Mucosa of descending colon (tissue), 3 donors: ENCODE measurements at regions not wholly inside any gene's neighbourhood (a gene's known extent, or its start where the extent isn't known, plus 50 kb on each side); places are given as distances from the start of the nearest gene placed in this dataset.

Experiments used
- ATAC-seq: fragments of 200-7000 bp; cut with Tn5 transposase; one replicate; pipeline ENCODE4 v1.9.1; 2020; ENCODE audit warnings: mild to moderate bottlenecking, moderate library complexity
- DNase-seq, 3 donors: peaks; one replicate each; pipeline ENCODE4 v3.0.0-alpha.2; 2020
- H3K36me3 ChIP-seq: fragments of 200-600 bp; one replicate; pipeline ENCODE4 v1.8.0; 2021; ENCODE audit warnings: low read depth, mild to moderate bottlenecking
- H3K4me1 ChIP-seq: fragments of 200-600 bp; one replicate; pipeline ENCODE4 v1.8.0; 2021; ENCODE audit warnings: low read depth, mild to moderate bottlenecking
- H3K4me3 ChIP-seq: fragments of 200-600 bp; one replicate; pipeline ENCODE4 v1.8.0; 2021; ENCODE audit warnings: mild to moderate bottlenecking
- H3K9me3 ChIP-seq: fragments of 200-600 bp; one replicate; pipeline ENCODE4 v1.8.0; 2021; ENCODE audit warnings: mild to moderate bottlenecking
- intact Hi-C, 2 donors: fragments of 100-400 bp; cut with DNase I in 1 of 2; cut with micrococcal nuclease in 1 of 2; formaldehyde crosslinking; loops; one replicate each; pipeline versions ENCODE4 v1.11.0 to v1.11.1; 2022; cut with DNase I, micrococcal nuclease
- TF ChIP-seq, protein P1 (sequence below): fragments of 200-600 bp; IDR thresholded peaks from one replicate; pipeline ENCODE4 v1.8.0; 2022; ENCODE audit warnings: antibody characterized with exemption, mild to moderate bottlenecking
- donor health status: DM: no; HTN: no; CAD: no; lungs with moderate emphysema.
- donor health status: DM: no; HTN: no; CAD: no.
- donor health status: DM: no; HTN: yes; CAD: no.

DNA sequence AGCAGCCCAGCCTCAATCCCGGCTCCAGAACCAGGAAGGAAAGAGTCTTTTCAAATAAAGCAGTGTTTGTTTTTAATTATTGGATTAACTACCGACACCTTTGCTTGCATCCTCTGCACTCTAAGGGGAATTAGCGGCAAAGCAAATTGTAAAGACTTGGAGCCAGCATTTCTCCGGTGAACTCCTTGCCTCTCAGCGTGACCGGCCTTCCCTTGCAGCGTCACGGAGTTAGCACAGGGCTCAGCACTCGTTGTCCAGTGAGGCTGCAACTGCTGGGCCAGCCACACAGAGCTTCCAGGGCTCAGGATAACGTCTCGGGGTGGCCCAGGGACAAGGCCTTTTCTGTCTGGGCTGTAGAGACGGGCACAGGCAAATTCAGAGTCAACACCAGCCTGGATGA, 180.6 kb downstream of the OLFM1 start:
- TF ChIP-seq, protein P1, sequence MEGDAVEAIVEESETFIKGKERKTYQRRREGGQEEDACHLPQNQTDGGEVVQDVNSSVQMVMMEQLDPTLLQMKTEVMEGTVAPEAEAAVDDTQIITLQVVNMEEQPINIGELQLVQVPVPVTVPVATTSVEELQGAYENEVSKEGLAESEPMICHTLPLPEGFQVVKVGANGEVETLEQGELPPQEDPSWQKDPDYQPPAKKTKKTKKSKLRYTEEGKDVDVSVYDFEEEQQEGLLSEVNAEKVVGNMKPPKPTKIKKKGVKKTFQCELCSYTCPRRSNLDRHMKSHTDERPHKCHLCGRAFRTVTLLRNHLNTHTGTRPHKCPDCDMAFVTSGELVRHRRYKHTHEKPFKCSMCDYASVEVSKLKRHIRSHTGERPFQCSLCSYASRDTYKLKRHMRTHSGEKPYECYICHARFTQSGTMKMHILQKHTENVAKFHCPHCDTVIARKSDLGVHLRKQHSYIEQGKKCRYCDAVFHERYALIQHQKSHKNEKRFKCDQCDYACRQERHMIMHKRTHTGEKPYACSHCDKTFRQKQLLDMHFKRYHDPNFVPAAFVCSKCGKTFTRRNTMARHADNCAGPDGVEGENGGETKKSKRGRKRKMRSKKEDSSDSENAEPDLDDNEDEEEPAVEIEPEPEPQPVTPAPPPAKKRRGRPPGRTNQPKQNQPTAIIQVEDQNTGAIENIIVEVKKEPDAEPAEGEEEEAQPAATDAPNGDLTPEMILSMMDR = no peak
- DNase-seq (no peak), ATAC-seq (no peak)
- Histone ChIP-seq H3K4me1 (no peaks in the 10 kb centered on the region), H3K9me3 (no peaks in the 10 kb centered on the region), H3K4me3 (no peak overlapping the region), H3K36me3 (no peaks in the 10 kb centered on the region)
- intact Hi-C loops = no loop called here

DNA sequence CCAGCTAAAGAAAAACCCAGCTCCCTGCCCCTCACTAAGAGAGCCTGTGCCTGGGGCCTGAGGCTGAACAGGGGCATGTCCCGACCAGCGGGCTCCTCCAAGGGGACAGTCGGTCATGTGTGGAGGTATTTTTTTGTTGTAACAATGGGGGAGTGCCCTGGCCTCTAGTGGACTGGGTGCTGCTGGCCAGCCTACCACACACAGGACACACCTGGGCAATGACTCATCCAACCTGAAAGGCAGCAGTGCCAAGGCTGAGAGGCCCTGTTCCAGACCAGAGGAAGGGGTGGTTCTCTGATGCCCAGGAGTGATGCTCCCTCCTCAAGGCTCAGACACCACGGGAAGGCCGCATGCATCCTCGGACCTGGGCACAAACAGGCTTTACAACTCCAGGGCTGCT, 181.5 kb downstream of the OLFM1 start:
- DNase-seq (no peak), ATAC-seq (no peak)
- H3K36me3 ChIP-seq = no peaks in the 10 kb centered on the region
- no peaks in the 10 kb centered on the region for H3K9me3 ChIP-seq
- intact Hi-C loops = no loop called here
- no peaks in the 10 kb centered on the region for H3K4me1 ChIP-seq
- TF ChIP-seq, protein P1 = no peak
- H3K4me3 ChIP-seq = no peak overlapping the region

DNA sequence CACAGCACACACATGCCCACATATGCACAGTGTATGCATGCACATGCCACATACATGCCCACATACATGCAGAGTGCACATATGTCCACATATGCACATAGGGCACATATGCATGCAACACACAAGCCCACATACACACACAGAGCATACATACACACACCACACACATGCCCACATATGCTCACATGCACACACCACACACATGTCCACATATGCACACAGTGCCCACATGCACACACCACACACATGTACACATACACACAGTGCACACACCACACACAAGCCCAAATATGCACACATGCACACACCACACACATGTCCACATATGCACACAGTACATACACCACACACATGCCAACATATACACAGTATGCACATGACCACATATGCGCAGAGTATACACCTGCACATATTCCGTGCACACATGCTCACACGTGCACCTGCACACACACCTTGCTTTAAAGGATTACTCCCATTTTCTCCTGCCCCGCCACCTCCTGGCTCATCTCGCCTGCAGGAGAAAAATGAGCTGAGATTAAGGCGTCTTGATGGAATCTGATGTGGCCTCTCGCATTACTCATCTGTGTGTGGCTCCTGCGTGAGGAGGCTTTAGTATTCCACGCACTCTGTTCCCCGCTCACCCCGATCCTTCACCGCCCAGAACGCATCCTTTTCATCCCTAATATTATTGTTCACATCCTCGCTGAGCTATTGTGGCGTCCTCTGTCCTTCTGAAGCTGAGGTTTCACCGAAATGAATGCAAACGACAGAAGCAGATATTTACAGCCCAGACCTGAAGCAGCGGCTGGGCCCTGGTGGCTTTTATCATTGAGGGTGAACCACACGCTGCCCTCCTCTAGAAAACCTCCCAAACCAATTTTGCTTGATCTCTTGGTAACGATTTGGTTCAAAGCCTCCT, 182.7 kb downstream of the OLFM1 start:
- H3K4me1 ChIP-seq = no peaks in the 10 kb centered on the region
- ATAC-seq (no peak), DNase-seq (no peak)
- no peaks in the 10 kb centered on the region for H3K9me3 ChIP-seq
- no peaks in the 10 kb centered on the region for H3K36me3 ChIP-seq
- intact Hi-C loops = no loop called here
- no peak overlapping the region for H3K4me3 ChIP-seq
- TF ChIP-seq, protein P1 = no peak

DNA sequence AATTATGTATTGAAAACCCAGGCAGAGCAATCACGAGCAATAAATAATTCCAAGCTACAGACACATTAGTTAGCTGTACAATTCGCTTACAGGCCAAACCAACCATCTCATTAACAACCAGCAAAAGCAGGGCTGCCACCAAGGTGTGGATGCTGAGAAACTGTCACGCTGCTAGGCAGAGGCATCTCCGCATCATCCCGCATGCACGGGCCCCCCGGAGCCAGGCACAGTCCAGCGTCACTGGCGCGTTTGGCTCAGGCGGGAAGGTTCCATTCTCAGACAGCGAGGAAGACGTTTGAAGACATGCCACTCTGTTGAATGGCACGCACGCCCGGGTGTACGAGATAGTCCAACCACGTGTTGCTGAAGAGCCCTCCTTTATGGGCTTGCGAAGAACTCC, 184.0 kb downstream of the OLFM1 start:
- H3K9me3 ChIP-seq = no peaks in the 10 kb centered on the region
- ATAC-seq = no peak
- no peak for DNase-seq
- no peak overlapping the region for H3K4me3 ChIP-seq
- TF ChIP-seq, protein P1 = no peak
- no peaks in the 10 kb centered on the region for H3K4me1 ChIP-seq
- intact Hi-C loops = no loop called here
- no peaks in the 10 kb centered on the region for H3K36me3 ChIP-seq

DNA sequence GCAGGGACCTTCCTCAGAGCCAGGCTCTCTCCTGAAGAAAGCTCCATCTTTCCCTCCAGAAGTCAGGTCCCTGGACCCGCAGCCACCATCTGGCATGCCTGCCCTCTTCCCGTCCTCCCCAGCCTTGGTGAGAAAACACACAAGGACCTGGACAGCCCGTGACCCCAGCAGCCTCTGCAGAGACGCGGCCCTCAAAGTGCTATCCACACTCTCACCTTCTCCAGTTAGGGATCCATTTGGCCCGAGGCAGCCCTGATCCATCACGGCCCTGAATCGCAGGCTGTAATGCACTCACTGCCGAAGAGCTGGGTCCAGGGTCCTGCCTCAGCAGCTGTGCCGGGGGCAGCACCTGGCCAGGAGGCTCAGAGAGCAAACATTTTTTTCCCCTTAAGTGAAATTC, 185.1 kb downstream of the OLFM1 start:
- no peak overlapping the region for H3K4me3 ChIP-seq
- no peaks in the 10 kb centered on the region for H3K36me3 ChIP-seq
- H3K9me3 ChIP-seq = no peaks in the 10 kb centered on the region
- intact Hi-C loops = no loop called here
- DNase-seq (no peak), ATAC-seq (no peak)
- no peaks in the 10 kb centered on the region for H3K4me1 ChIP-seq
- TF ChIP-seq, protein P1 = no peak
